ENCODE measurements at regions not wholly inside any gene's neighbourhood (a gene's known extent, or its start where the extent isn't known, plus 50 kb on each side); places are given as distances from the start of the nearest gene placed in this dataset.

GRCh38 chr2:58655152-58655551, 414.0 kb upstream of the FANCL start:
- no peak for TF ChIP-seq Cebpa-rat (IDR thresholded peaks at IDR 0.05)
- Histone ChIP-seq H3K4me2 (no peak overlapping the region), H3K27ac (no peak overlapping the region), H4K20me1 (no peaks in the 10 kb centered on the region), H3K27me3 (no peaks in the 10 kb centered on the region), H3K4me3 (no peak overlapping the region), H3K36me3 (no peaks in the 10 kb centered on the region), H3K9me3 (replicated peaks in 1 of 11) (no peaks in the 10 kb centered on the region), H3K9ac (no peak overlapping the region), H3K4me1 (no peaks in the 10 kb centered on the region)

GRCh38 chr2:58651930-58652329, 410.8 kb upstream of the FANCL start:
- H3K4me1 ChIP-seq = no peaks in the 10 kb centered on the region
- H3K27ac ChIP-seq = no peak overlapping the region
- no peaks in the 10 kb centered on the region for H3K36me3 ChIP-seq
- no peak overlapping the region for H3K4me3 ChIP-seq
- no peaks in the 10 kb centered on the region for H3K27me3 ChIP-seq
- H3K9ac ChIP-seq = no peak overlapping the region
- TF ChIP-seq Cebpa-rat (IDR thresholded peaks at IDR 0.05) = no peak
- H4K20me1 ChIP-seq = no peaks in the 10 kb centered on the region
- no peaks in the 10 kb centered on the region for H3K9me3 ChIP-seq (replicated peaks in 1 of 11)
- H3K4me2 ChIP-seq = no peak overlapping the region

GRCh38 chr2:58650781-58651180, 409.7 kb upstream of the FANCL start:
- H3K27ac ChIP-seq = no peak overlapping the region

GRCh38 chr2:58649756-58650155, 408.6 kb upstream of the FANCL start:
- Histone ChIP-seq H3K4me1 (no peaks in the 10 kb centered on the region), H3K9me3 (replicated peaks in 1 of 11) (no peaks in the 10 kb centered on the region), H3K27me3 (no peaks in the 10 kb centered on the region), H3K27ac (no peak overlapping the region), H3K4me2 (no peak overlapping the region), H3K4me3 (no peak overlapping the region), H3K36me3 (no peaks in the 10 kb centered on the region), H3K9ac (no peak overlapping the region), H4K20me1 (no peaks in the 10 kb centered on the region)
- no peak for TF ChIP-seq Cebpa-rat (IDR thresholded peaks at IDR 0.05)

More at GRCh38 chr2:58650781-58651180, 409.7 kb upstream of the FANCL start:
- Histone ChIP-seq H3K9ac (no peak overlapping the region), H3K27me3 (no peaks in the 10 kb centered on the region), H3K36me3 (no peaks in the 10 kb centered on the region), H3K9me3 (replicated peaks in 1 of 11) (no peaks in the 10 kb centered on the region), H3K4me1 (no peaks in the 10 kb centered on the region), H3K4me3 (no peak overlapping the region), H4K20me1 (no peaks in the 10 kb centered on the region), H3K4me2 (no peak overlapping the region)
- TF ChIP-seq Cebpa-rat (IDR thresholded peaks at IDR 0.05) = no peak

GRCh38 chr2:58645017-58645416, 403.9 kb upstream of the FANCL start:
- H4K20me1 ChIP-seq = no peaks in the 10 kb centered on the region
- H3K4me2 ChIP-seq = no peak overlapping the region
- H3K27me3 ChIP-seq = no peaks in the 10 kb centered on the region
- no peaks in the 10 kb centered on the region for H3K4me1 ChIP-seq
- no peaks in the 10 kb centered on the region for H3K9me3 ChIP-seq (replicated peaks in 1 of 11)
- no peaks in the 10 kb centered on the region for H3K36me3 ChIP-seq
- no peak overlapping the region for H3K9ac ChIP-seq
- no peak overlapping the region for H3K4me3 ChIP-seq
- no peak overlapping the region for H3K27ac ChIP-seq
- TF ChIP-seq Cebpa-rat (IDR thresholded peaks at IDR 0.05) = no peak

DNA sequence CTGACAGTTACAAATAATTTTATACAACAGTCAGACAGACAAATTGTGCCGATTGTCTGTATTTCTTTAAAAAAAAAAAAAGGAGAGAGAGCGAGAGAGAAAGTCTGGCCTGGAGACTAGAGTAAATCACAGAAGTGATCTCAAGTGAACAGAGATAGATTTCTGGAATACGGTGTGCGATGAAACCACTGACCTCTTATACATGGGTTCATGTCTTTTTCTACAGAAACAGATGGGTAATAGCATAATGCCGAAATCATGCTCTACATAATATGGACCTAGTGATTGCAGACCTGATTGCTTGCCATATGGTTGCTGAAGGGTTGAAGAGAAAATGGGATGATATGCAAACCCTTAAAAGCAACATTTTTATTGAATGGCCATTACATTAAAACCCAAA, 403.3 kb upstream of the FANCL start:
- H3K4me3 ChIP-seq = no peak overlapping the region
- H3K9ac ChIP-seq = no peak overlapping the region
- no peaks in the 10 kb centered on the region for H3K4me1 ChIP-seq
- H3K36me3 ChIP-seq = no peaks in the 10 kb centered on the region
- TF ChIP-seq Cebpa-rat (IDR thresholded peaks at IDR 0.05) = no peak
- no peaks in the 10 kb centered on the region for H3K27me3 ChIP-seq
- H3K4me2 ChIP-seq = no peak overlapping the region
- H3K27ac ChIP-seq = no peak overlapping the region
- H3K9me3 ChIP-seq (replicated peaks in 1 of 11) = no peaks in the 10 kb centered on the region
- no peaks in the 10 kb centered on the region for H4K20me1 ChIP-seq

GRCh38 chr2:58641001-58641400, 399.9 kb upstream of the FANCL start:
- H4K20me1 ChIP-seq = no peaks in the 10 kb centered on the region
- H3K9ac ChIP-seq = no peak overlapping the region

DNA sequence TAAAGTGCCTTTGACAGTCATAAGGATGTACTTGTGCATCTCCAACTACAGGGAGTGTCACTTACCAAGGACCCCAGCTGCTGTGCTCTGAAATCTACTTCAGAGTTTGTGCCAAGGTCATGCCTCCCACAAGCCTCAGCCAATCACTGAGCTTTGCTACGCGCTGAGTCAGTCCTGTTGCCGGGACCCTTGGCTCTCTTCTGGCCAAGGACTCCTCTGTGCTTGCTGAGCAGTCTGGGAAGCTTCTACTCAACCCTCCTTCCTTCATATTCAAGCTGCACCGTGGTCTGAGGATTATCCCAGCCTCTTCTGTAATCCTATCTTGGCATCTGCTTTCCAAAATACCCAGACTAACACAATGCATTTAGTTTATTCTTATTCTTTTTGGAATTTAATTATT, 398.9 kb upstream of the FANCL start:
- H4K20me1 ChIP-seq = no peaks in the 10 kb centered on the region
- no peak for TF ChIP-seq Cebpa-rat (IDR thresholded peaks at IDR 0.05)
- no peak overlapping the region for H3K27ac ChIP-seq
- H3K9me3 ChIP-seq (replicated peaks in 1 of 11) = no peaks in the 10 kb centered on the region
- H3K27me3 ChIP-seq = no peaks in the 10 kb centered on the region
- no peaks in the 10 kb centered on the region for H3K4me1 ChIP-seq
- no peak overlapping the region for H3K4me2 ChIP-seq
- no peaks in the 10 kb centered on the region for H3K36me3 ChIP-seq
- H3K9ac ChIP-seq = no peak overlapping the region
- H3K4me3 ChIP-seq = no peak overlapping the region

More at GRCh38 chr2:58641001-58641400, 399.9 kb upstream of the FANCL start:
- Histone ChIP-seq H3K4me3 (no peak overlapping the region), H3K4me2 (no peak overlapping the region), H3K27ac (no peak overlapping the region), H3K4me1 (no peaks in the 10 kb centered on the region), H3K9me3 (replicated peaks in 1 of 11) (no peaks in the 10 kb centered on the region), H3K36me3 (no peaks in the 10 kb centered on the region), H3K27me3 (no peaks in the 10 kb centered on the region)
- no peak for TF ChIP-seq Cebpa-rat (IDR thresholded peaks at IDR 0.05)

GRCh38 chr2:58638256-58638805, 397.2 kb upstream of the FANCL start:
- no peak overlapping the region for H3K4me3 ChIP-seq
- no peak overlapping the region for H3K27ac ChIP-seq
- no peaks in the 10 kb centered on the region for H3K27me3 ChIP-seq
- no peaks in the 10 kb centered on the region for H3K9me3 ChIP-seq (replicated peaks in 1 of 11)
- H3K36me3 ChIP-seq = no peaks in the 10 kb centered on the region
- H3K4me2 ChIP-seq = no peak overlapping the region
- H3K4me1 ChIP-seq = no peaks in the 10 kb centered on the region
- no peak overlapping the region for H3K9ac ChIP-seq
- TF ChIP-seq Cebpa-rat (IDR thresholded peaks at IDR 0.05) = no peak
- H4K20me1 ChIP-seq = no peaks in the 10 kb centered on the region

DNA sequence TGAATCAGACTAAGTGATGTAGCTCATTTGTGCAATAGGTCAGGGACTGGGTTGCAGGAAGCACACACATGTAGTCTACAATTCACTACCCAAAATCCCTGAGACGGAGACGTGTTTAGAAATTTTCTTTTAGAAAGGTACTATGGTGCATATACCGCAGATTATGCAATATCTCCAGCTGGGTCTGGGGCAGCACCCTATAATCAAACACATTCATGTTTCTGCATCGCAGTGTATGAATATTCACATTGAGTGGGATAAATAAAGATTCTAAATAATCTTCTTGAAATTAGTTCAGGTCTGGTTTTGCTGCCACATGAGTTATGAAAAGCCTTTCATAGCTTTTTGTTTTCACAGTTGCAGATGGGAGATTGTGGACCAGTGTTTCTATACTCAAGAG, 395.7 kb upstream of the FANCL start:
- Histone ChIP-seq H3K27me3 (no peaks in the 10 kb centered on the region), H3K4me1 (no peaks in the 10 kb centered on the region), H3K4me3 (no peak overlapping the region), H3K4me2 (no peak overlapping the region), H3K27ac (no peak overlapping the region), H3K9me3 (replicated peaks in 1 of 11) (no peaks in the 10 kb centered on the region), H3K9ac (no peak overlapping the region), H4K20me1 (no peaks in the 10 kb centered on the region), H3K36me3 (no peaks in the 10 kb centered on the region)
- TF ChIP-seq Cebpa-rat (IDR thresholded peaks at IDR 0.05) = no peak
